OCI-LY7 (cell line): ENCODE measurements at regions not wholly inside any gene's neighbourhood (a gene's known extent, or its start where the extent isn't known, plus 50 kb on each side); places are given as distances from the start of the nearest gene placed in this dataset.

ENCODE experiments used
- BruUV-seq: library from RNA; stranded (reverse); fragments of 400-500 nt; replicated peaks from 2 replicates; lab custom pipeline; 2021; lab: Mats Ljungman, UMichigan
- CTCF ChIA-PET: fragments of 300-600 bp; sonication (Branson Sonifier 250); formaldehyde crosslinking; loops from one replicate; lab custom pipeline; 2022; ENCODE audit warnings: antibody characterized with exemption; ENCODE audit not compliant: unreplicated experiment; lab: Charles Lee
- POLR2A ChIA-PET: fragments of 300-600 bp; sonication (Branson Sonifier 250); formaldehyde crosslinking; loops from one replicate; lab custom pipeline; 2022; ENCODE audit warnings: antibody characterized with exemption; lab: Charles Lee
- DNase-seq: peaks from one replicate; pipeline ENCODE4 v3.0.0-alpha.2; 2015; ENCODE audit warnings: low spot score
- H2AFZ ChIP-seq: fragments of 200-600 bp; sonication (generic), shearing (Covaris generic); 2 replicates; pipeline ENCODE4 v1.6.1; 2014; ENCODE audit warnings: mild to moderate bottlenecking, antibody characterized with exemption, low read length, moderate library complexity
- H3K27ac ChIP-seq: fragments of 200-600 bp; sonication (generic); 2 replicates; pipeline ENCODE4 v1.5.1; 2014; ENCODE audit warnings: mixed run types, low read depth, mild to moderate bottlenecking, moderate library complexity, low read length, inconsistent platforms; ENCODE audit not compliant: poor library complexity, severe bottlenecking
- H3K36me3 ChIP-seq: fragments of 200-600 bp; sonication (generic); 2 replicates; pipeline ENCODE4 v1.6.1; 2014; ENCODE audit warnings: mild to moderate bottlenecking, antibody characterized with exemption, low read length, moderate library complexity, mixed read lengths; ENCODE audit not compliant: insufficient read depth
- H3K4me1 ChIP-seq: fragments of 200-600 bp; sonication (generic); 2 replicates; pipeline ENCODE4 v1.5.1; 2014; ENCODE audit warnings: mild to moderate bottlenecking, low read length; ENCODE audit not compliant: insufficient read depth, poor library complexity, severe bottlenecking
- H3K4me2 ChIP-seq: fragments of 200-600 bp; sonication (generic); 2 replicates; pipeline ENCODE4 v1.6.1; 2014; ENCODE audit warnings: mild to moderate bottlenecking, low read length
- H3K4me3 ChIP-seq: fragments of 200-600 bp; sonication (generic); 2 replicates; pipeline ENCODE4 v1.5.1; 2014; ENCODE audit warnings: mild to moderate bottlenecking, low read depth, low read length; ENCODE audit not compliant: poor library complexity, severe bottlenecking
- H3K79me2 ChIP-seq: fragments of 200-600 bp; sonication (generic); 2 replicates; pipeline ENCODE4 v1.6.1; 2016; ENCODE audit warnings: low read depth, mild to moderate bottlenecking, low read length, moderate library complexity, mixed read lengths; ENCODE audit not compliant: insufficient read depth
- H3K9me2 ChIP-seq: fragments of 200-600 bp; sonication (generic); 2 replicates; pipeline ENCODE4 v1.6.1; 2016; ENCODE audit warnings: mild to moderate bottlenecking, low read length, mixed read lengths; ENCODE audit not compliant: insufficient read depth
- H3K9me3 ChIP-seq: fragments of 200-600 bp; sonication (generic); 2 replicates; pipeline ENCODE4 v1.6.1; 2014; ENCODE audit warnings: mild to moderate bottlenecking, mixed run types, low read length, mixed read lengths
- H4K20me1 ChIP-seq: fragments of 200-600 bp; sonication (generic); 2 replicates; pipeline ENCODE4 v1.6.1; 2014; ENCODE audit warnings: mild to moderate bottlenecking, antibody characterized with exemption, low read length, moderate library complexity, mixed read lengths; ENCODE audit not compliant: insufficient read depth
- CTCF ChIP-seq: fragments of 200-600 bp; sonication (generic); conservative IDR thresholded peaks from 2 replicates; pipeline ENCODE4 v1.5.1; 2014; ENCODE audit warnings: mild to moderate bottlenecking, antibody characterized with exemption, low read length, moderate library complexity, mixed read lengths
- EZH2phosphoT487 ChIP-seq: fragments of 200-600 bp; sonication (generic); IDR thresholded peaks from 2 replicates; pipeline ENCODE4 v1.6.1; 2018; ENCODE audit warnings: low read depth, borderline replicate concordance, mild to moderate bottlenecking, mixed run types, antibody characterized with exemption, low read length, moderate library complexity, mixed read lengths
- intact Hi-C: fragments of 100-400 bp; cut with micrococcal nuclease; formaldehyde crosslinking; loops from one replicate; pipeline ENCODE4 v1.10.0; 2022; ENCODE audit not compliant: unreplicated experiment

DNA sequence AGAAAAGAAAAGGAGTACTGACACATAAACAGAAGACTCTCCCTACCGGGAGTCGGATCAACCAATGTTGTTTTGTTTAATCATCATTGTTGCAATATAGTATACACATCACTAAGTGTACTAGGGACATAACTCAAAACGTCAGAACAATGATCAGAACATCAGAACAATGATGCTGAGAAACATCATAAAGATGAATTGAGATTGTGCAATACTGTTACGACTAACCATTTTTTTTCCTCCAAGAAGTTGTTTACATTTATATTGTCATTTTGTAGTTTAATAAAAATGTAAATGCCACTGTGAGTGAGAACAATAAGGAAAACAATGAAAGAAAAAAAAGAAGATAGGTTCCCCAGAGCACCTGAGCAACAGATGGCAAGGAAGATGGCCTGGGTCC lies 663.1 kb upstream of the PCDH15 start:
- intact Hi-C loops, result no loop called here
- H3K9me2 ChIP-seq, result no peaks in the 10 kb centered on the region
- no peak for DNase-seq
- no peak overlapping the region for H3K4me2 ChIP-seq
- H3K9me3 ChIP-seq, result no peaks in the 10 kb centered on the region
- no peak overlapping the region for H3K27ac ChIP-seq
- no peaks in the 10 kb centered on the region for H4K20me1 ChIP-seq
- H3K36me3 ChIP-seq, result no peaks in the 10 kb centered on the region
- H3K4me1 ChIP-seq, result no peaks in the 10 kb centered on the region
- no peak overlapping the region for H3K4me3 ChIP-seq
- POLR2A ChIA-PET, result no interaction called here
- no TSS peak for BruUV-seq
- CTCF ChIA-PET, result no interaction called here
- no peaks in the 10 kb centered on the region for H3K79me2 ChIP-seq
- TF ChIP-seq EZH2phosphoT487 (no peak), CTCF (no peak)
- no peak overlapping the region for H2AFZ ChIP-seq

GRCh38 chr10:55460008-55460407 lies 659.0 kb upstream of the PCDH15 start:
- DNase-seq, result no peak
- ChIA-PET CTCF (no interaction called here), POLR2A (no interaction called here)
- intact Hi-C loops, result no loop called here
- Histone ChIP-seq H3K79me2 (no peaks in the 10 kb centered on the region), H4K20me1 (no peaks in the 10 kb centered on the region), H3K4me2 (no peak overlapping the region), H3K9me3 (no peaks in the 10 kb centered on the region), H3K36me3 (no peaks in the 10 kb centered on the region), H3K4me1 (no peaks in the 10 kb centered on the region), H3K4me3 (no peak overlapping the region), H3K9me2 (no peaks in the 10 kb centered on the region), H3K27ac (no peak overlapping the region), H2AFZ (no peak overlapping the region)
- TF ChIP-seq CTCF (no peak), EZH2phosphoT487 (no peak)
- no TSS peak for BruUV-seq

GRCh38 chr10:55449981-55450380 lies 649.0 kb upstream of the PCDH15 start:
- intact Hi-C loops, result no loop called here
- H3K4me3 ChIP-seq, result no peak overlapping the region
- H3K4me2 ChIP-seq, result no peak overlapping the region
- TF ChIP-seq CTCF, result no peak
- TF ChIP-seq EZH2phosphoT487, result no peak
- H4K20me1 ChIP-seq, result no peaks in the 10 kb centered on the region
- no peaks in the 10 kb centered on the region for H3K4me1 ChIP-seq
- no peaks in the 10 kb centered on the region for H3K9me3 ChIP-seq
- CTCF ChIA-PET, result no interaction called here
- DNase-seq, result no peak
- H3K9me2 ChIP-seq, result no peaks in the 10 kb centered on the region
- POLR2A ChIA-PET, result no interaction called here
- H3K36me3 ChIP-seq, result no peaks in the 10 kb centered on the region
- no peaks in the 10 kb centered on the region for H3K79me2 ChIP-seq
- H3K27ac ChIP-seq, result no peak overlapping the region
- no peak overlapping the region for H2AFZ ChIP-seq
- no TSS peak for BruUV-seq
